IMR-90 (cell line): ENCODE measurements at regions not wholly inside any gene's neighbourhood (a gene's known extent, or its start where the extent isn't known, plus 50 kb on each side); places are given as distances from the start of the nearest gene placed in this dataset.

Experiments
- ATAC-seq: fragments of 200-7000 bp; cut with Tn5 transposase; 2 replicates; pipeline ENCODE4 v1.9.1; 2020; ENCODE audit warnings: low read depth, mild to moderate bottlenecking, moderate library complexity
- BruUV-seq: library from RNA; stranded (reverse); fragments of 400-500 nt; replicated peaks from 2 replicates; lab custom pipeline; 2021; lab: Mats Ljungman, UMichigan
- CTCF ChIA-PET: fragments of 300-600 bp; formaldehyde crosslinking; extraction: SDS; loops from one replicate; lab custom pipeline; 2021; ENCODE audit warnings: antibody characterized with exemption; lab: Yijun Ruan, JAX
- POLR2A ChIA-PET: fragments of 300-600 bp; sonication (Branson Sonifier 250); formaldehyde crosslinking; loops from one replicate; lab custom pipeline; 2022; ENCODE audit warnings: antibody characterized with exemption; ENCODE audit not compliant: unreplicated experiment; lab: Charles Lee
- DNase-seq: peaks from one replicate; pipeline ENCODE4 v3.0.0; 2013
- H2AFZ ChIP-seq: replicated peaks from 2 replicates; pipeline ENCODE3; 2013; ENCODE audit warnings: low read length, mild to moderate bottlenecking; ENCODE audit not compliant: poor library complexity
- H2AK5ac ChIP-seq: 2 replicates; pipeline ENCODE4 v1.6.1; 2013; ENCODE audit warnings: low read depth, low read length, inconsistent platforms
- H2AK9ac ChIP-seq: replicated peaks from 2 replicates; pipeline ENCODE3; 2013; ENCODE audit warnings: mild to moderate bottlenecking, low read depth, low read length, moderate library complexity; ENCODE audit not compliant: poor library complexity
- H2BK120ac ChIP-seq: 2 replicates; pipeline ENCODE4 v1.6.1; 2013; ENCODE audit warnings: low read depth, low read length, inconsistent platforms
- H2BK15ac ChIP-seq: 3 replicates; pipeline ENCODE4 v1.6.1; 2013; ENCODE audit warnings: low read depth, low read length, inconsistent platforms
- H2BK20ac ChIP-seq: 2 replicates; pipeline ENCODE4 v1.6.1; 2013; ENCODE audit warnings: low read depth, mild to moderate bottlenecking, inconsistent platforms, low read length, moderate library complexity
- H2BK5ac ChIP-seq: 2 replicates; pipeline ENCODE4 v1.6.1; 2013; ENCODE audit warnings: mild to moderate bottlenecking, low read depth, low read length, inconsistent platforms; ENCODE audit not compliant: poor library complexity, severe bottlenecking
- H3K14ac ChIP-seq: replicated peaks from 2 replicates; pipeline ENCODE4 v1.6.1; 2013; ENCODE audit warnings: low read depth, low read length, inconsistent platforms
- H3K18ac ChIP-seq: 2 replicates; pipeline ENCODE4 v1.6.1; 2013; ENCODE audit warnings: low read depth, low read length, control low read depth
- H3K23ac ChIP-seq: 2 replicates; pipeline ENCODE4 v1.6.1; 2013; ENCODE audit warnings: low read depth, low read length, inconsistent platforms
- H3K27ac ChIP-seq: 2 replicates; pipeline ENCODE4 v1.5.1; 2013; ENCODE audit warnings: mild to moderate bottlenecking, control low read depth, low read length; ENCODE audit not compliant: insufficient read depth
- H3K27me3 ChIP-seq: 2 replicates; pipeline ENCODE4 v1.6.1; 2013; ENCODE audit warnings: low read length; ENCODE audit not compliant: control insufficient read depth, insufficient read depth
- H3K36me3 ChIP-seq: 2 replicates; pipeline ENCODE4 v1.6.1; 2013; ENCODE audit warnings: low read length, mixed read lengths; ENCODE audit not compliant: control insufficient read depth, insufficient read depth
- H3K4ac ChIP-seq: 2 replicates; pipeline ENCODE4 v1.6.1; 2013; ENCODE audit warnings: low read depth, low read length, inconsistent platforms
- H3K4me1 ChIP-seq: 2 replicates; pipeline ENCODE4 v1.6.1; 2013; ENCODE audit warnings: low read length, mixed read lengths; ENCODE audit not compliant: control insufficient read depth, insufficient read depth
- H3K4me2 ChIP-seq: 2 replicates; pipeline ENCODE4 v1.6.1; 2013; ENCODE audit warnings: low read depth, mild to moderate bottlenecking, control low read depth, low read length, moderate library complexity
- H3K4me3 ChIP-seq: 2 replicates; pipeline ENCODE4 v1.5.1; 2013; ENCODE audit warnings: low read depth, mild to moderate bottlenecking, control low read depth, low read length, moderate library complexity; ENCODE audit not compliant: insufficient read depth
- H3K56ac ChIP-seq: 2 replicates; pipeline ENCODE4 v1.6.1; 2013; ENCODE audit warnings: low read length, inconsistent platforms; ENCODE audit not compliant: insufficient read depth; ENCODE audit errors: extremely low read depth
- H3K79me1 ChIP-seq, 2 experiments: 2 replicates each; pipeline ENCODE4 v1.6.1; 2013; ENCODE audit warnings: low read length in 2 of 2, inconsistent platforms in 1 of 2, low read depth in 1 of 2
- H3K9ac ChIP-seq: 2 replicates; pipeline ENCODE4 v1.6.1; 2013; ENCODE audit warnings: low read depth, low read length, control low read depth
- H3K9me1 ChIP-seq: 2 replicates; pipeline ENCODE4 v1.6.1; 2013; ENCODE audit warnings: low read length, inconsistent platforms; ENCODE audit not compliant: insufficient read depth
- H3K9me3 ChIP-seq: 2 replicates; pipeline ENCODE4 v1.6.1; 2013; ENCODE audit warnings: low read length; ENCODE audit not compliant: control insufficient read depth, insufficient read depth
- H4K20me1 ChIP-seq: 2 replicates; pipeline ENCODE4 v1.6.1; 2013; ENCODE audit warnings: low read length, inconsistent platforms; ENCODE audit not compliant: insufficient read depth
- H4K5ac ChIP-seq: 2 replicates; pipeline ENCODE4 v1.6.1; 2013; ENCODE audit warnings: mild to moderate bottlenecking, low read depth, low read length, control low read depth
- H4K8ac ChIP-seq, 2 experiments: 2 replicates each; pipeline ENCODE4 v1.6.1; 2013; ENCODE audit warnings: low read depth in 2 of 2, low read length in 2 of 2, control low read depth in 1 of 2, inconsistent platforms in 1 of 2
- H4K91ac ChIP-seq: 2 replicates; pipeline ENCODE4 v1.6.1; 2013; ENCODE audit warnings: low read depth, low read length, inconsistent platforms; ENCODE audit not compliant: insufficient read depth
- BHLHE40 ChIP-seq: fragments of 150-350 bp; IDR thresholded peaks from 2 replicates; pipeline ENCODE4 v1.6.1; 2016; ENCODE audit warnings: mild to moderate bottlenecking, low read depth, low read length
- CEBPB ChIP-seq: IDR thresholded peaks from 2 replicates; pipeline ENCODE4 v1.6.1; 2012; ENCODE audit warnings: low read depth, low read length, improper control_type of control experiment
- CHD1 ChIP-seq: IDR thresholded peaks from 2 replicates; pipeline ENCODE4 v1.6.1; 2012; ENCODE audit warnings: low read depth, low read length, improper control_type of control experiment
- CTCF ChIP-seq: conservative IDR thresholded peaks from 2 replicates; pipeline ENCODE4 v1.5.1; 2012; ENCODE audit warnings: mild to moderate bottlenecking, low read depth, low read length, improper control_type of control experiment
- ELK1 ChIP-seq: fragments of 150-350 bp; IDR thresholded peaks from 2 replicates; pipeline ENCODE4 v1.6.1; 2016; ENCODE audit warnings: low read depth, mild to moderate bottlenecking, low read length, moderate library complexity, borderline replicate concordance
- FOS ChIP-seq: fragments of 150-350 bp; IDR thresholded peaks from 2 replicates; pipeline ENCODE4 v1.6.1; 2016; ENCODE audit warnings: low read depth, low read length
- MAFK ChIP-seq: IDR thresholded peaks from 2 replicates; pipeline ENCODE4 v1.6.1; 2012; ENCODE audit warnings: low read depth, low read length, improper control_type of control experiment
- MAZ ChIP-seq: IDR thresholded peaks from 2 replicates; pipeline ENCODE4 v1.6.1; 2012; ENCODE audit warnings: low read depth, mild to moderate bottlenecking, low read length, improper control_type of control experiment, moderate library complexity, borderline replicate concordance
- MXI1 ChIP-seq: IDR thresholded peaks from 2 replicates; pipeline ENCODE4 v1.6.1; 2012; ENCODE audit warnings: low read depth, mild to moderate bottlenecking, low read length, moderate library complexity, borderline replicate concordance
- NFE2L2 ChIP-seq: fragments of 150-350 bp; IDR thresholded peaks from 2 replicates; pipeline ENCODE4 v1.6.1; 2016; ENCODE audit warnings: low read depth, mild to moderate bottlenecking, low read length
- POLR2A ChIP-seq: IDR thresholded peaks from 2 replicates; pipeline ENCODE4 v1.6.1; 2012; ENCODE audit warnings: mild to moderate bottlenecking, low read depth, low read length
- RAD21 ChIP-seq: IDR thresholded peaks from 2 replicates; pipeline ENCODE4 v1.6.1; 2012; ENCODE audit warnings: low read length, improper control_type of control experiment
- RCOR1 ChIP-seq: IDR thresholded peaks from 2 replicates; pipeline ENCODE4 v1.6.1; 2012; ENCODE audit warnings: mild to moderate bottlenecking, low read length, improper control_type of control experiment; ENCODE audit not compliant: insufficient replicate concordance
- RFX5 ChIP-seq: IDR thresholded peaks from 2 replicates; pipeline ENCODE4 v1.8.0; 2012; ENCODE audit warnings: low read depth, mild to moderate bottlenecking, low read length, moderate library complexity
- SMC3 ChIP-seq: fragments of 150-350 bp; IDR thresholded peaks from 2 replicates; pipeline ENCODE4 v1.6.1; 2016; ENCODE audit warnings: low read depth, mild to moderate bottlenecking, antibody characterized with exemption, low read length, moderate library complexity
- USF2 ChIP-seq: fragments of 150-350 bp; IDR thresholded peaks from 2 replicates; pipeline ENCODE4 v1.6.1; 2017; ENCODE audit warnings: mild to moderate bottlenecking, antibody characterized with exemption, low read length, low read depth
- WGBS, 2 experiments: methylation state at CpG; one replicate each; pipeline versions ENCODE4 v1.1.5 to v1.1.7; 2013; ENCODE audit warnings: missing lambda C conversion rate in 2 of 2; ENCODE audit not compliant: insufficient read length in 1 of 2; ENCODE audit errors: extremely low coverage in 2 of 2; 5-methylcytosine and 5-hydroxymethylcytosine counted together
- dilution Hi-C: fragments of 300-500 bp; cut with HindIII; formaldehyde crosslinking; loops from one replicate; pipeline ENCODE4 v1.14.3; 2018; ENCODE audit warnings: low sequenced_read_pairs; ENCODE audit not compliant: unreplicated experiment
- in situ Hi-C: fragments of 300-500 bp; cut with MboI; formaldehyde crosslinking; loops from 3 replicates; pipeline ENCODE4 v1.14.3; 2019; ENCODE audit warnings: low sequenced_read_pairs, inconsistent platforms, mixed read lengths
- intact Hi-C: fragments of 100-400 bp; cut with micrococcal nuclease; formaldehyde crosslinking; loops from 2 replicates; pipeline ENCODE4 v1.10.0; 2022

- H2BK15ac ChIP-seq: no peak overlapping the region
- no peak overlapping the region for H2AFZ ChIP-seq
- H3K36me3 ChIP-seq: no peaks in the 10 kb centered on the region
- ATAC-seq: no peak
- H2BK120ac ChIP-seq: no peak overlapping the region
- no peak for DNase-seq
- no peak overlapping the region for H2BK20ac ChIP-seq
- TF ChIP-seq RAD21 (no peak), RCOR1 (no peak), MXI1 (no peak), CEBPB (no peak), CHD1 (no peak), SMC3 (no peak), RFX5 (no peak), USF2 (no peak), BHLHE40 (no peak), NFE2L2 (no peak), MAFK (no peak), ELK1 (no peak), MAZ (no peak), FOS (no peak), POLR2A (no peak), CTCF (no peak)
- H3K14ac ChIP-seq: no peak overlapping the region
- H3K4me2 ChIP-seq: no peak overlapping the region
- H4K91ac ChIP-seq: no peak overlapping the region
- no peak overlapping the region for H3K18ac ChIP-seq
- no peaks in the 10 kb centered on the region for H4K20me1 ChIP-seq
- dilution Hi-C loops (no loop called here), intact Hi-C loops (no loop called here), in situ Hi-C loops (no loop called here)
- POLR2A ChIA-PET: no interaction called here
- no peaks in the 10 kb centered on the region for H3K27me3 ChIP-seq
- no peak overlapping the region for H3K27ac ChIP-seq
- H4K8ac ChIP-seq: no peak overlapping the region
- no peaks in the 10 kb centered on the region; the same call in 1 of the 2 replicates for H3K9me1 ChIP-seq
- no peak overlapping the region for H2AK5ac ChIP-seq
- H3K9me3 ChIP-seq: no peaks in the 10 kb centered on the region
- no peaks in the 10 kb centered on the region for H3K79me1 ChIP-seq
- 83% methylated on average over 1 of the region's 1 CpG; no CpG with 5 or more reads in 1 of the 2 experiments for WGBS, 2 experiments
- H3K4me3 ChIP-seq: no peak overlapping the region
- H3K9ac ChIP-seq: no peak overlapping the region
- H2AK9ac ChIP-seq: no peak overlapping the region
- H3K4ac ChIP-seq: no peak overlapping the region
- H4K5ac ChIP-seq: no peak overlapping the region
- H2BK5ac ChIP-seq: no peak overlapping the region
- no peak overlapping the region for H3K56ac ChIP-seq
- CTCF ChIA-PET: no interaction called here
- H3K23ac ChIP-seq: no peak overlapping the region
- BruUV-seq: no TSS peak
- H3K4me1 ChIP-seq: no peaks in the 10 kb centered on the region
These were observed 496.4 kb upstream of the CBLB start for GRCh38 chr3:106365061-106365691.
